ENCODE measurements at regions not wholly inside any gene's neighbourhood (a gene's known extent, or its start where the extent isn't known, plus 50 kb on each side); places are given as distances from the start of the nearest gene placed in this dataset.

GRCh38 chr5:67506241-67506640 is 309.6 kb upstream of the CD180 start:
- TF ChIP-seq CTCF (IDR thresholded peaks at IDR 0.05) (no peak), POLR2A (IDR thresholded peaks at IDR 0.05) (no peak)

Measured in Peyer's patch (tissue), 4 donors.